OCI-LY1 (cell line): ENCODE measurements at regions not wholly inside any gene's neighbourhood (a gene's known extent, or its start where the extent isn't known, plus 50 kb on each side); places are given as distances from the start of the nearest gene placed in this dataset.
A peak's percentile ranks its signal among the peaks of the same experiment; 100 is the strongest.

Source experiments
- H2AFZ ChIP-seq: fragments of 200-600 bp; sonication (generic), shearing (Covaris generic); 2 replicates; pipeline ENCODE4 v1.6.0; 2014; ENCODE audit warnings: antibody characterized with exemption, mild to moderate bottlenecking, low read length
- H3F3A ChIP-seq: fragments of 200-600 bp; sonication (generic), shearing (Covaris generic); 2 replicates; pipeline ENCODE4 v1.6.0; 2014; ENCODE audit warnings: mild to moderate bottlenecking, antibody characterized with exemption, low read length, moderate library complexity; ENCODE audit not compliant: insufficient read depth
- H3K27ac ChIP-seq: fragments of 200-600 bp; sonication (generic); 2 replicates; pipeline ENCODE4 v1.5.1; 2014; ENCODE audit warnings: low read length, mixed run types, mild to moderate bottlenecking, low read depth; ENCODE audit not compliant: poor library complexity, severe bottlenecking
- H3K27me3 ChIP-seq: fragments of 200-600 bp; sonication (generic); 2 replicates; pipeline ENCODE4 v1.6.0; 2014; ENCODE audit warnings: antibody characterized with exemption, mild to moderate bottlenecking, low read length, moderate library complexity; ENCODE audit not compliant: insufficient read depth
- H3K36me3 ChIP-seq: fragments of 200-600 bp; sonication (generic); 2 replicates; pipeline ENCODE4 v1.6.1; 2014; ENCODE audit warnings: mild to moderate bottlenecking, antibody characterized with exemption, low read length, moderate library complexity, mixed read lengths; ENCODE audit not compliant: insufficient read depth
- H3K4me1 ChIP-seq: fragments of 200-600 bp; sonication (generic); 2 replicates; pipeline ENCODE4 v1.5.1; 2014; ENCODE audit warnings: mild to moderate bottlenecking, low read length, moderate library complexity; ENCODE audit not compliant: insufficient read depth, severe bottlenecking
- H3K4me2 ChIP-seq: fragments of 200-600 bp; sonication (generic), shearing (Covaris generic); 2 replicates; pipeline ENCODE4 v1.6.1; 2014; ENCODE audit warnings: low read length
- H3K4me3 ChIP-seq: fragments of 200-600 bp; sonication (generic); 2 replicates; pipeline ENCODE4 v1.5.1; 2014; ENCODE audit warnings: low read length, low read depth, mild to moderate bottlenecking, mixed read lengths; ENCODE audit not compliant: poor library complexity, severe bottlenecking
- H3K79me2 ChIP-seq: fragments of 200-600 bp; shearing (Covaris generic); 2 replicates; pipeline ENCODE4 v1.6.1; 2016; ENCODE audit warnings: mixed run types, low read length, mixed read lengths; ENCODE audit not compliant: insufficient read depth
- H3K9ac ChIP-seq: fragments of 200-600 bp; sonication (generic), shearing (Covaris generic); 2 replicates; pipeline ENCODE4 v1.6.1; 2014; ENCODE audit warnings: mild to moderate bottlenecking, low read length, mixed read lengths
- H3K9me2 ChIP-seq: fragments of 200-600 bp; sonication (generic), shearing (Covaris generic); 2 replicates; pipeline ENCODE4 v1.6.1; 2014; ENCODE audit warnings: low read depth, mild to moderate bottlenecking, low read length, mixed read lengths
- H3K9me3 ChIP-seq: fragments of 200-600 bp; shearing (Covaris generic); 2 replicates; pipeline ENCODE4 v1.6.1; 2014; ENCODE audit warnings: low read length, mixed read lengths
- H4K20me1 ChIP-seq: fragments of 200-600 bp; sonication (generic), shearing (Covaris generic); 2 replicates; pipeline ENCODE4 v1.6.0; 2016; ENCODE audit warnings: mild to moderate bottlenecking, low read length; ENCODE audit not compliant: insufficient read depth
- CTCF ChIP-seq: fragments of 200-600 bp; sonication (generic), shearing (Covaris generic); IDR thresholded peaks from 2 replicates; pipeline ENCODE4 v1.5.1; 2017; ENCODE audit warnings: mild to moderate bottlenecking, antibody characterized with exemption, low read length, moderate library complexity, mixed read lengths
- EZH2 ChIP-seq: fragments of 200-600 bp; sonication (generic), shearing (Covaris generic); IDR thresholded peaks from 2 replicates; pipeline ENCODE4 v1.8.0; 2017; ENCODE audit warnings: borderline replicate concordance, mixed run types, mild to moderate bottlenecking, antibody characterized with exemption, low read length, moderate library complexity, mixed read lengths

DNA sequence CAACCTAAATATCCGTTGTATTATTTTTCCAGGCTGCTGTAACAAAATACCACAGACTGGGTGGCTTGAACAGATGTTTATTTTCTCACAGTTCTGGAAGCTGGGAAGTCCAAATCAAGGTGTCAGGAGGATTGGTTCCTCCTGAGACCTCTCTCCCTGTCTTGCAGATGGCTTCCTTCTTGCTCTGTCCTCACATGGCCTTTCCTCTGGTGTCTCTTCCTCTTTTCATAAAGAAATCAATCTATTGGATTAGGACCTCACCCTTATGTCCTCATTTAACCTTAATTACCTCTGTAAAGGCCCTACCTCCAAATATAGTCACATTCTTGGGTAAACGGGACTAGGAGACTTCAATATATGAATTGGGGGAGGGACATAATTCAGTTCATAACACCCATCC is 89.2 kb upstream of the PLCL2 start:
- H4K20me1 ChIP-seq = no peaks in the 10 kb centered on the region
- H3K4me2 ChIP-seq = no peak overlapping the region
- H3K9me3 ChIP-seq = peaks cover 15% of the 10 kb centered on the region
- no peak overlapping the region for H3K9ac ChIP-seq
- no peaks in the 10 kb centered on the region for H3F3A ChIP-seq
- no peak overlapping the region for H3K4me3 ChIP-seq
- H3K27me3 ChIP-seq = no peaks in the 10 kb centered on the region
- H3K79me2 ChIP-seq = no peaks in the 10 kb centered on the region
- TF ChIP-seq CTCF (no peak), EZH2 (no peak)
- no peak overlapping the region for H2AFZ ChIP-seq
- H3K36me3 ChIP-seq = no peaks in the 10 kb centered on the region; the same call in 1 of the 2 replicates
- no peaks in the 10 kb centered on the region for H3K9me2 ChIP-seq
- H3K4me1 ChIP-seq = peaks cover 38% of the 10 kb centered on the region
- no peak overlapping the region for H3K27ac ChIP-seq

GRCh38 chr3:16797831-16798230 is 86.9 kb upstream of the PLCL2 start:
- Histone ChIP-seq H3K4me3 (no peak overlapping the region), H3K27me3 (no peaks in the 10 kb centered on the region), H3K36me3 (no peaks in the 10 kb centered on the region; the same call in 1 of the 2 replicates), H2AFZ (no peak overlapping the region), H4K20me1 (no peaks in the 10 kb centered on the region), H3K79me2 (no peaks in the 10 kb centered on the region), H3K9me2 (no peaks in the 10 kb centered on the region), H3K4me1 (peaks cover 60% of the 10 kb centered on the region), H3F3A (peaks cover 11% of the 10 kb centered on the region; the same call in 1 of the 2 replicates), H3K27ac (peak overlapping the region; percentile 81), H3K9me3 (peaks cover 15% of the 10 kb centered on the region), H3K4me2 (no peak overlapping the region), H3K9ac (no peak overlapping the region)
- TF ChIP-seq CTCF (no peak), EZH2 (no peak)

- Histone ChIP-seq H3K4me2 (no peak overlapping the region), H3K4me3 (no peak overlapping the region), H3K9me2 (no peaks in the 10 kb centered on the region), H3F3A (peaks cover 11% of the 10 kb centered on the region; the same call in 1 of the 2 replicates), H3K9me3 (peaks cover 15% of the 10 kb centered on the region), H4K20me1 (no peaks in the 10 kb centered on the region), H3K4me1 (peaks cover 62% of the 10 kb centered on the region), H3K9ac (no peak overlapping the region), H3K27ac (no peak overlapping the region), H3K79me2 (no peaks in the 10 kb centered on the region), H2AFZ (no peak overlapping the region), H3K36me3 (no peaks in the 10 kb centered on the region; the same call in 1 of the 2 replicates), H3K27me3 (no peaks in the 10 kb centered on the region)
- TF ChIP-seq CTCF (no peak), EZH2 (no peak)
These were observed 86.0 kb upstream of the PLCL2 start for GRCh38 chr3:16798738-16799137.
